CD14-positive monocyte (primary cell): ENCODE measurements at regions not wholly inside any gene's neighbourhood (a gene's known extent, or its start where the extent isn't known, plus 50 kb on each side); places are given as distances from the start of the nearest gene placed in this dataset.

Experiments used
- DNase-seq, 3 donors: peaks; one replicate each; pipeline ENCODE4 v3.0.0-alpha.2; 2011 to 2022
- H2AFZ ChIP-seq: 2 replicates; pipeline ENCODE4 v1.6.0; 2012; ENCODE audit warnings: mild to moderate bottlenecking, low read depth, low read length, inconsistent platforms; ENCODE audit not compliant: insufficient read depth, poor library complexity, severe bottlenecking
- H3K27ac ChIP-seq, 2 donors: 1 replicate in 1 of 2; 2 replicates in 1 of 2; pipeline ENCODE4 v1.5.1; 2012 to 2013; ENCODE audit warnings: low read length in 2 of 2, control low read depth in 1 of 2, inconsistent platforms in 1 of 2, low read depth in 1 of 2, mild to moderate bottlenecking in 1 of 2
- H3K27me3 ChIP-seq, 2 donors: one replicate each; pipeline versions ENCODE4 v1.6.0 to v1.6.1; 2011 to 2013; ENCODE audit warnings: low read length in 2 of 2; ENCODE audit not compliant: control insufficient read depth in 2 of 2, insufficient read depth in 2 of 2
- H3K36me3 ChIP-seq, 2 donors: replicated peaks in 1 of 2; 1 replicate in 1 of 2; 2 replicates in 1 of 2; pipeline versions ENCODE4 v1.5.1 to v1.6.1; 2012 to 2013; ENCODE audit warnings: low read length in 2 of 2, control low read depth in 1 of 2, inconsistent platforms in 1 of 2, mild to moderate bottlenecking in 1 of 2; ENCODE audit not compliant: insufficient read depth in 2 of 2, control insufficient read depth in 1 of 2
- H3K4me1 ChIP-seq, 2 donors: 1 replicate in 1 of 2; 2 replicates in 1 of 2; pipeline versions ENCODE4 v1.5.1 to v1.6.1; 2012 to 2013; ENCODE audit warnings: low read length in 2 of 2, control low read depth in 1 of 2, inconsistent platforms in 1 of 2, mild to moderate bottlenecking in 1 of 2, moderate library complexity in 1 of 2; ENCODE audit not compliant: insufficient read depth in 2 of 2, control insufficient read depth in 1 of 2
- H3K4me2 ChIP-seq: replicated peaks from 2 replicates; pipeline ENCODE3; 2012; ENCODE audit warnings: low read length, moderate library complexity, mild to moderate bottlenecking; ENCODE audit not compliant: poor library complexity, severe bottlenecking; ENCODE audit errors: extremely low read depth
- H3K4me3 ChIP-seq, 3 experiments: fragments of 200-600 bp in 1 of 3; sonication (generic) in 1 of 3; replicated peaks in 1 of 3; 1 replicate in 2 of 3; 2 replicates in 1 of 3; pipeline ENCODE4 v1.5.1; 2011 to 2013; ENCODE audit warnings: low read length in 3 of 3, mild to moderate bottlenecking in 3 of 3, control low read depth in 2 of 3, low read depth in 2 of 3, inconsistent platforms in 1 of 3, moderate library complexity in 1 of 3
- H3K79me2 ChIP-seq: 2 replicates; pipeline ENCODE4 v1.6.0; 2012; ENCODE audit warnings: mild to moderate bottlenecking, control low read depth, inconsistent platforms, low read length, moderate library complexity; ENCODE audit not compliant: insufficient read depth
- H3K9ac ChIP-seq: 2 replicates; pipeline ENCODE4 v1.6.0; 2017; ENCODE audit warnings: low read length, mild to moderate bottlenecking; ENCODE audit not compliant: insufficient read depth, poor library complexity, severe bottlenecking
- H3K9me3 ChIP-seq, 2 donors: replicated peaks in 1 of 2; 1 replicate in 1 of 2; 2 replicates in 1 of 2; pipeline versions ENCODE4 v1.5.1 to v1.6.1; 2012 to 2013; ENCODE audit warnings: low read length in 2 of 2, control low read depth in 1 of 2; ENCODE audit not compliant: control insufficient read depth in 1 of 2, insufficient read depth in 1 of 2
- H4K20me1 ChIP-seq: 2 replicates; pipeline ENCODE4 v1.6.0; 2012; ENCODE audit warnings: mild to moderate bottlenecking, low read length, control low read depth, moderate library complexity; ENCODE audit not compliant: insufficient read depth
- H3K27ac Mint-ChIP-seq, 7 donors: one replicate each; pipeline ENCODE4 v1.8.0; 2020; ENCODE audit warnings: mild to moderate bottlenecking in 7 of 7, mixed read lengths in 7 of 7, moderate library complexity in 6 of 7, inconsistent platforms in 2 of 7
- H3K27me3 Mint-ChIP-seq, 3 donors: one replicate each; pipeline ENCODE4 v1.8.0; 2021 to 2022; ENCODE audit warnings: low read depth in 3 of 3, mild to moderate bottlenecking in 3 of 3, mixed read lengths in 3 of 3, moderate library complexity in 3 of 3, inconsistent platforms in 1 of 3
- H3K36me3 Mint-ChIP-seq, 2 donors: one replicate each; pipeline ENCODE4 v1.8.0; 2020; ENCODE audit warnings: mixed read lengths in 2 of 2, inconsistent platforms in 1 of 2, mild to moderate bottlenecking in 1 of 2
- H3K4me1 Mint-ChIP-seq: one replicate; pipeline ENCODE4 v1.8.0; 2020; ENCODE audit warnings: mild to moderate bottlenecking, mixed read lengths
- H3K4me3 Mint-ChIP-seq, 2 donors: one replicate each; pipeline ENCODE4 v1.8.0; 2020; ENCODE audit warnings: mild to moderate bottlenecking in 2 of 2, mixed read lengths in 2 of 2, moderate library complexity in 1 of 2
- H3K9me3 Mint-ChIP-seq, 7 donors: one replicate each; pipeline ENCODE4 v1.8.0; 2020 to 2022; ENCODE audit warnings: mixed read lengths in 7 of 7, mild to moderate bottlenecking in 6 of 7, moderate library complexity in 6 of 7, inconsistent platforms in 2 of 7
- WGBS: methylation state at CpG from one replicate; pipeline ENCODE4 v1.1.5; 2013; ENCODE audit warnings: missing lambda C conversion rate; ENCODE audit not compliant: insufficient coverage; 5-methylcytosine and 5-hydroxymethylcytosine counted together
- intact Hi-C, 2 donors: fragments of 100-400 bp; cut with micrococcal nuclease; formaldehyde crosslinking; loops; one replicate each; pipeline versions ENCODE4 v1.15.0 to v1.15.1; 2023
- TF ChIP-seq, protein P1 (sequence below): fragments of 200-600 bp; IDR thresholded peaks from one replicate; pipeline ENCODE4 v1.8.0; 2022; ENCODE audit warnings: antibody characterized with exemption, mild to moderate bottlenecking

DNA sequence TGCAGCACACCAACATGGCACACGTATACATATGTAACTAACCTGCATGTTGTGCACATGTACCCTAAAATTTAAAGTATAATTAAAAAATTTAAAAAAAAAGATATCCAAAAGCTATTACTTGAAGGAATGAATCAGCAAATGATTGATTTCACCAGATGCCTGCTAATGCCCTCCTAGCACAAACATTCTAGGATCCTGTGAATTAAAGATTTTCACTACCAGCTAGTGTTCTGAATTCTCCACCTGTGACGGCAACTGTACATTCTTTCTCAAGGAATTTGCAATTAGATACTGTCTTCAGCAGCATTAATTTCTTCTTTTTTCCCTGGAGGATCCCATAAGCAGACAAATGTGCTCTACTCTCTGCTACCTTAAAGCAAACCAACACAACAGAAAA, 694.9 kb downstream of the NTRK3 start:
- H3K4me3 Mint-ChIP-seq = no peak overlapping the region
- Histone ChIP-seq H3K4me1 (no peaks in the 10 kb centered on the region), H3K9me3 (no peaks in the 10 kb centered on the region)

DNA sequence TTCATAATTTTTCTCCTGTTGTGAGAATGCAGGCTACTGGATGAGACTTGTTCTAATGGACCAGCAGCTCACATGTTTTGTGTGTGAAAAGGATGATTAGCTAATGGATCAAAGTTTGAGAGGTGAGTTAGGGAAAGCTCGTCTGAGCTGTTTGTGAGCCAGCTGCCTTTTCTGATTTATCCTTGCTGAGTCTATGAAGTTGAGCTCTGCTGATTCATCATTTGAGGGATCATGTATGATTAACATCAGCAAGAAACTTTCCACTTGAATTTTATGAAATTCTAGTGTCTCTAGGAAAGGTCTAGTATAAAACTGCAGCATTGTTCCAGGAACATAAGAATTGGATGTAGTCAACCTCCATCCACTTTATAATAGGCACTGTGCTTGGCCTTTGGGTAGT, 698.7 kb downstream of the NTRK3 start:
- H4K20me1 ChIP-seq = no peaks in the 10 kb centered on the region
- Mint-ChIP-seq H3K9me3 (peaks cover 0 to 14% (median 3%) of the 10 kb centered on the region in 7 donors), H3K4me1 (no peaks in the 10 kb centered on the region), H3K27ac (no peak overlapping the region), H3K36me3 (no peaks in the 10 kb centered on the region), H3K27me3 (no peaks in the 10 kb centered on the region), H3K4me3 (no peak overlapping the region)
- TF ChIP-seq, protein P1, sequence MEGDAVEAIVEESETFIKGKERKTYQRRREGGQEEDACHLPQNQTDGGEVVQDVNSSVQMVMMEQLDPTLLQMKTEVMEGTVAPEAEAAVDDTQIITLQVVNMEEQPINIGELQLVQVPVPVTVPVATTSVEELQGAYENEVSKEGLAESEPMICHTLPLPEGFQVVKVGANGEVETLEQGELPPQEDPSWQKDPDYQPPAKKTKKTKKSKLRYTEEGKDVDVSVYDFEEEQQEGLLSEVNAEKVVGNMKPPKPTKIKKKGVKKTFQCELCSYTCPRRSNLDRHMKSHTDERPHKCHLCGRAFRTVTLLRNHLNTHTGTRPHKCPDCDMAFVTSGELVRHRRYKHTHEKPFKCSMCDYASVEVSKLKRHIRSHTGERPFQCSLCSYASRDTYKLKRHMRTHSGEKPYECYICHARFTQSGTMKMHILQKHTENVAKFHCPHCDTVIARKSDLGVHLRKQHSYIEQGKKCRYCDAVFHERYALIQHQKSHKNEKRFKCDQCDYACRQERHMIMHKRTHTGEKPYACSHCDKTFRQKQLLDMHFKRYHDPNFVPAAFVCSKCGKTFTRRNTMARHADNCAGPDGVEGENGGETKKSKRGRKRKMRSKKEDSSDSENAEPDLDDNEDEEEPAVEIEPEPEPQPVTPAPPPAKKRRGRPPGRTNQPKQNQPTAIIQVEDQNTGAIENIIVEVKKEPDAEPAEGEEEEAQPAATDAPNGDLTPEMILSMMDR = no peak
- DNase-seq = no peak
- no peak overlapping the region for H3K27ac ChIP-seq
- intact Hi-C loops = no loop called here
- no peak overlapping the region for H2AFZ ChIP-seq
- H3K79me2 ChIP-seq = no peaks in the 10 kb centered on the region
- H3K4me3 ChIP-seq = no peak overlapping the region
- no peaks in the 10 kb centered on the region for H3K36me3 ChIP-seq
- H3K9ac ChIP-seq = no peak overlapping the region
- WGBS = 56% methylated on average over 1 of the region's 1 CpG
- no peaks in the 10 kb centered on the region for H3K27me3 ChIP-seq
- no peaks in the 10 kb centered on the region for H3K4me1 ChIP-seq
- no peak overlapping the region for H3K4me2 ChIP-seq
- H3K9me3 ChIP-seq = peaks cover 0 to 3% of the 10 kb centered on the region in 2 donors

More for the DNA sequence above, 694.9 kb downstream of the NTRK3 start:
- no peaks in the 10 kb centered on the region for H3K36me3 Mint-ChIP-seq
- peaks cover 0 to 11% (median 3%) of the 10 kb centered on the region in 7 donors for H3K9me3 Mint-ChIP-seq
- H3K4me2 ChIP-seq = no peak overlapping the region
- H3K4me3 ChIP-seq = no peak overlapping the region
- no peaks in the 10 kb centered on the region for H4K20me1 ChIP-seq
- peaks cover 0 to 2% (median 0%) of the 10 kb centered on the region in 3 donors for H3K27me3 Mint-ChIP-seq
- H3K27ac ChIP-seq = no peak overlapping the region
- H3K9ac ChIP-seq = no peak overlapping the region
- H3K27ac Mint-ChIP-seq = no peak overlapping the region
- no peaks in the 10 kb centered on the region for H3K36me3 ChIP-seq
- H3K79me2 ChIP-seq = no peaks in the 10 kb centered on the region
- no peaks in the 10 kb centered on the region for H3K4me1 Mint-ChIP-seq
- intact Hi-C loops = no loop called here
- no peak for DNase-seq
- TF ChIP-seq, protein P1 = no peak
- WGBS = 85% methylated on average over 1 of the region's 2 CpGs
- H2AFZ ChIP-seq = no peak overlapping the region
- no peaks in the 10 kb centered on the region for H3K27me3 ChIP-seq
